AG09309 (cell line): ENCODE measurements at regions not wholly inside any gene's neighbourhood (a gene's known extent, or its start where the extent isn't known, plus 50 kb on each side); places are given as distances from the start of the nearest gene placed in this dataset.

Experiments used
- DNase-seq: peaks from one replicate; pipeline ENCODE4 v3.0.0-alpha.2; 2010; ENCODE audit warnings: low read depth
- H3K4me3 ChIP-seq: 2 replicates; pipeline ENCODE4 v1.5.1; 2011; ENCODE audit warnings: mild to moderate bottlenecking, low read depth, low read length, moderate library complexity; ENCODE audit not compliant: control insufficient read depth
- CTCF ChIP-seq: IDR thresholded peaks from 2 replicates; pipeline ENCODE4 v1.5.1; 2011; ENCODE audit warnings: mild to moderate bottlenecking, low read depth, low read length, inconsistent platforms; ENCODE audit not compliant: insufficient read depth, control insufficient read depth; ENCODE audit errors: missing control alignments

GRCh38 chr21:16154321-16154720 lies 424.5 kb downstream of the USP25 start:
- no peak for TF ChIP-seq CTCF
- H3K4me3 ChIP-seq, result no peak overlapping the region
- DNase-seq, result no peak

- DNase-seq, result no peak
- H3K4me3 ChIP-seq, result no peak overlapping the region
- no peak for TF ChIP-seq CTCF
Observed at GRCh38 chr21:16154951-16155635, 425.3 kb downstream of the USP25 start.

GRCh38 chr21:16156841-16157489 lies 427.2 kb downstream of the USP25 start:
- no peak overlapping the region for H3K4me3 ChIP-seq
- no peak for DNase-seq
- no peak for TF ChIP-seq CTCF

- no peak overlapping the region for H3K4me3 ChIP-seq
- DNase-seq, result no peak
- TF ChIP-seq CTCF, result no peak
Observed at GRCh38 chr21:16159213-16159970, 429.6 kb downstream of the USP25 start.

GRCh38 chr21:16159971-16160350 lies 430.2 kb downstream of the USP25 start:
- no peak overlapping the region for H3K4me3 ChIP-seq
- TF ChIP-seq CTCF, result no peak
- no peak for DNase-seq

GRCh38 chr21:16162953-16163352 lies 433.2 kb downstream of the USP25 start:
- no peak overlapping the region for H3K4me3 ChIP-seq
- no peak for TF ChIP-seq CTCF
- DNase-seq, result no peak
